AG09309 (cell line): ENCODE measurements at regions not wholly inside any gene's neighbourhood (a gene's known extent, or its start where the extent isn't known, plus 50 kb on each side); places are given as distances from the start of the nearest gene placed in this dataset.

Experiments used
- DNase-seq: peaks from one replicate; pipeline ENCODE4 v3.0.0-alpha.2; 2010; ENCODE audit warnings: low read depth
- H3K4me3 ChIP-seq: 2 replicates; pipeline ENCODE4 v1.5.1; 2011; ENCODE audit warnings: mild to moderate bottlenecking, low read depth, low read length, moderate library complexity; ENCODE audit not compliant: control insufficient read depth
- TF ChIP-seq, protein P1 (sequence below): IDR thresholded peaks from 2 replicates; pipeline ENCODE4 v1.5.1; 2011; ENCODE audit warnings: mild to moderate bottlenecking, low read depth, low read length, inconsistent platforms; ENCODE audit not compliant: insufficient read depth, control insufficient read depth; ENCODE audit errors: missing control alignments

DNA sequence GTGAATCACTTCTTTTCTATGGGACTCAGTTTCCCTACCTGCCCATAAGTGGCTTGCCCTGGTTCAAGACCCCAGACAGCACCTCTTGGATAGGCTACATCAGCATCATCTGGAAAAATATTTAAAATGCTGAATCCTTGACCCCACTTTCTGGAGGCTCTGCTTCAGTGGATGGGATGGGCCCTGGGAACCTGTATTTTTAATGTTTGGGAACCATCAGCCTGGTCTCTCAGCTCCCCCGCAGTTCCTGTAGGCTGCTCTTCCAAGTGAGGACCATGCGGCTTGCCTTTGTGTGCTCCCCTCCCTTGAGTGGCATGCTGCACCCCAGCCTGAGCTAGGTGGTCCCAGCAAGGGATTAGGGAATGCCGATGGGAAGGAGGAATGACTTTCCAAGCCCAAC, 68.3 kb upstream of the CRHR1 start:
- no peak for DNase-seq
- no peak overlapping the region for H3K4me3 ChIP-seq
- TF ChIP-seq, protein P1, sequence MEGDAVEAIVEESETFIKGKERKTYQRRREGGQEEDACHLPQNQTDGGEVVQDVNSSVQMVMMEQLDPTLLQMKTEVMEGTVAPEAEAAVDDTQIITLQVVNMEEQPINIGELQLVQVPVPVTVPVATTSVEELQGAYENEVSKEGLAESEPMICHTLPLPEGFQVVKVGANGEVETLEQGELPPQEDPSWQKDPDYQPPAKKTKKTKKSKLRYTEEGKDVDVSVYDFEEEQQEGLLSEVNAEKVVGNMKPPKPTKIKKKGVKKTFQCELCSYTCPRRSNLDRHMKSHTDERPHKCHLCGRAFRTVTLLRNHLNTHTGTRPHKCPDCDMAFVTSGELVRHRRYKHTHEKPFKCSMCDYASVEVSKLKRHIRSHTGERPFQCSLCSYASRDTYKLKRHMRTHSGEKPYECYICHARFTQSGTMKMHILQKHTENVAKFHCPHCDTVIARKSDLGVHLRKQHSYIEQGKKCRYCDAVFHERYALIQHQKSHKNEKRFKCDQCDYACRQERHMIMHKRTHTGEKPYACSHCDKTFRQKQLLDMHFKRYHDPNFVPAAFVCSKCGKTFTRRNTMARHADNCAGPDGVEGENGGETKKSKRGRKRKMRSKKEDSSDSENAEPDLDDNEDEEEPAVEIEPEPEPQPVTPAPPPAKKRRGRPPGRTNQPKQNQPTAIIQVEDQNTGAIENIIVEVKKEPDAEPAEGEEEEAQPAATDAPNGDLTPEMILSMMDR, result no peak

DNA sequence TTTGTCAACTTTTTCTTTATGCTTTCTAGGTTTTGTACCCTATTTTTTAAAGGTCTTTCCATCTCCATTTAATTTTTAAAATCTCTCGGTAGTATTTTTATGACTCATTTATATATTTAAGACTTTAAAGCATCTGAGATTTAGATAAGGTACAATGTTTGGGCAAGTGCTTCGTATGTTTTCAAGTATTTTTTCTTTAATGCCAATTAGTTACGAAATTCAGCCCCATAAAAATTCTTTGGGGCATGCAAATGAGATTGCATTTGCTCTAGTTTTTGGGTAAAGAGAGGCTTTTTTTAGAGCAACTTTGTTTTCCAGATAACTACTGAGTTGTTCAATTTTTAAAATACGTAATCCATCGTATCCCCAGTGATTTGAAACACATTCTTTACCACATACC, 65.3 kb upstream of the CRHR1 start:
- TF ChIP-seq, protein P1, result no peak
- H3K4me3 ChIP-seq, result no peak overlapping the region
- DNase-seq, result peak; percentile 61

GRCh38 chr17:45719335-45720071, 64.6 kb upstream of the CRHR1 start:
- TF ChIP-seq, protein P1, result peak; percentile 66
- H3K4me3 ChIP-seq, result no peak overlapping the region
- peak; percentile 84 for DNase-seq

GRCh38 chr17:45720386-45720785, 63.7 kb upstream of the CRHR1 start:
- no peak overlapping the region for H3K4me3 ChIP-seq
- DNase-seq, result no peak
- TF ChIP-seq, protein P1, result no peak

DNA sequence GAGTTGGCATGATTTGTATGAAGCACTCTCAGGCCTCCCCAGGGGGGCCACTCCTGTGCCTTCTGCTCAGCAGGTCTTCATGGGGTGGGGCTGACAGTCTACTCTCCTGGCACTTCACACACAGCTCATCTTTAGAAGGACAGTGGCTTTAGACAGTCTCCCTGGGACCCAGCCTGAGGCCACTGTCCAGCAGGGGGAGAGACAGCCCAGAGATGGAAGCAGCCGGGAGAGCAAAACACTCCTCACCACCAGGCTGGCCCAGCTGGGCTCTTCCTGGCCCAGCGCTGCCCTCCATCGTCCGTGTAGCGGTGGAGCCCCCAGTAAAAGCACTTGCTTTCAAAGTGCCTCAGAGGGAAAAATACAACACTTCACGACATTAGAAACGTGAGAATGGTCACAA, 62.0 kb upstream of the CRHR1 start:
- H3K4me3 ChIP-seq, result no peak overlapping the region
- DNase-seq, result no peak
- TF ChIP-seq, protein P1, result peak; percentile 17

GRCh38 chr17:45729294-45729907, 54.7 kb upstream of the CRHR1 start:
- no peak overlapping the region for H3K4me3 ChIP-seq
- no peak for DNase-seq
- TF ChIP-seq, protein P1, result no peak
